Breast epithelium (tissue), 4 donors: ENCODE measurements at regions not wholly inside any gene's neighbourhood (a gene's known extent, or its start where the extent isn't known, plus 50 kb on each side); places are given as distances from the start of the nearest gene placed in this dataset.

Experiments used
- DNase-seq, 2 donors: peaks; one replicate each; pipeline ENCODE4 v3.0.0-alpha.2; 2019; ENCODE audit warnings: low spot score in 2 of 2
- H3K27ac ChIP-seq, 2 donors: fragments of 200-600 bp; sonication (generic) in 1 of 2; one replicate each; pipeline ENCODE4 v1.5.1; 2016 to 2019; ENCODE audit warnings: mild to moderate bottlenecking in 1 of 2
- H3K27me3 ChIP-seq, 2 donors: fragments of 200-600 bp; sonication (generic) in 1 of 2; one replicate each; pipeline versions ENCODE4 v1.5.1 to v1.6.0; 2017 to 2019; ENCODE audit warnings: control low read depth in 1 of 2, mild to moderate bottlenecking in 1 of 2
- H3K36me3 ChIP-seq: fragments of 200-600 bp; one replicate; pipeline ENCODE4 v1.5.1; 2019
- H3K4me1 ChIP-seq, 2 donors: fragments of 200-600 bp; sonication (generic); one replicate each; pipeline ENCODE4 v1.5.1; 2016 to 2019; ENCODE audit warnings: control low read depth in 1 of 2
- H3K4me3 ChIP-seq, 3 donors: fragments of 200-600 bp; sonication (generic); 1 replicate in 2 of 3; 2 replicates in 1 of 3; pipeline ENCODE4 v1.5.1; 2016 to 2019; ENCODE audit warnings: mild to moderate bottlenecking in 3 of 3, moderate library complexity in 2 of 3
- H3K9me3 ChIP-seq, 2 donors: fragments of 200-600 bp; sonication (generic) in 1 of 2; one replicate each; pipeline ENCODE4 v1.5.1; 2016 to 2019; ENCODE audit warnings: control low read depth in 1 of 2
- POLR2A ChIP-seq: fragments of 450-650 bp; IDR thresholded peaks from one replicate; pipeline ENCODE4 v1.6.1; 2016; ENCODE audit warnings: antibody characterized with exemption, mild to moderate bottlenecking, moderate library complexity
- POLR2AphosphoS5 ChIP-seq, 3 donors: sonication (generic); formaldehyde crosslinking; IDR thresholded peaks; one replicate each; pipeline ENCODE4 v1.6.1; 2017; ENCODE audit warnings: antibody characterized with exemption in 3 of 3
- intact Hi-C: fragments of 100-400 bp; cut with DNase I; formaldehyde crosslinking; loops from one replicate; pipeline ENCODE4 v1.15.1; 2023; ENCODE audit warnings: low total_unique reads
- TF ChIP-seq, protein P1 (sequence below), 3 donors: fragments of 450-650 bp; IDR thresholded peaks; one replicate each; pipeline ENCODE4 v1.5.1; 2016 to 2017; ENCODE audit warnings: antibody characterized with exemption in 3 of 3, mild to moderate bottlenecking in 3 of 3, moderate library complexity in 3 of 3

DNA sequence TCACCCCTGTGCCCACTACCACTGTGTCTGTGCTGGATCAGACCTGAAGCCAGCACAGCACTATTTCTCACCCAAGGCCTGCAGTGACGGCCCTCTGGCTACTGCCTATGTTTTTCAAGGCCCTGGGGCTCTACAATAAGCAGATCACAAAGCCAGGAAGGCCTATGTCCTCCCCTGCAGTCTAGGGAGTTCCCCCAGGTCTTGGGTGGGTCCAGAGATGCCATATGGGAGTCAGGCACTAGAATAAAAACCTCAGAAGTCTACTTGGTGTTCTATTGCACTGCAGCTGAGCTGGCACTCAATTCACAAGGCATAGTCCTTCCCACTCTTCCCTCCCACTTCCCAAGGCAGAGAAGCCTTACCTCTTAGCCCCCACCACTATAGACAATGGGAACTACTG is 107.1 kb downstream of the FBXO4 start:
- intact Hi-C loops, result no loop called here
- Histone ChIP-seq H3K36me3 (no peaks in the 10 kb centered on the region), H3K27me3 (no peaks in the 10 kb centered on the region), H3K27ac (no peak overlapping the region), H3K9me3 (no peaks in the 10 kb centered on the region), H3K4me1 (no peaks in the 10 kb centered on the region), H3K4me3 (no peak overlapping the region)
- DNase-seq, result no peak
- TF ChIP-seq POLR2A (no peak), POLR2AphosphoS5 (IDR thresholded peaks at IDR 0.05) (no peak)
- TF ChIP-seq, protein P1, sequence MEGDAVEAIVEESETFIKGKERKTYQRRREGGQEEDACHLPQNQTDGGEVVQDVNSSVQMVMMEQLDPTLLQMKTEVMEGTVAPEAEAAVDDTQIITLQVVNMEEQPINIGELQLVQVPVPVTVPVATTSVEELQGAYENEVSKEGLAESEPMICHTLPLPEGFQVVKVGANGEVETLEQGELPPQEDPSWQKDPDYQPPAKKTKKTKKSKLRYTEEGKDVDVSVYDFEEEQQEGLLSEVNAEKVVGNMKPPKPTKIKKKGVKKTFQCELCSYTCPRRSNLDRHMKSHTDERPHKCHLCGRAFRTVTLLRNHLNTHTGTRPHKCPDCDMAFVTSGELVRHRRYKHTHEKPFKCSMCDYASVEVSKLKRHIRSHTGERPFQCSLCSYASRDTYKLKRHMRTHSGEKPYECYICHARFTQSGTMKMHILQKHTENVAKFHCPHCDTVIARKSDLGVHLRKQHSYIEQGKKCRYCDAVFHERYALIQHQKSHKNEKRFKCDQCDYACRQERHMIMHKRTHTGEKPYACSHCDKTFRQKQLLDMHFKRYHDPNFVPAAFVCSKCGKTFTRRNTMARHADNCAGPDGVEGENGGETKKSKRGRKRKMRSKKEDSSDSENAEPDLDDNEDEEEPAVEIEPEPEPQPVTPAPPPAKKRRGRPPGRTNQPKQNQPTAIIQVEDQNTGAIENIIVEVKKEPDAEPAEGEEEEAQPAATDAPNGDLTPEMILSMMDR (IDR thresholded peaks at IDR 0.05), result no peak

DNA sequence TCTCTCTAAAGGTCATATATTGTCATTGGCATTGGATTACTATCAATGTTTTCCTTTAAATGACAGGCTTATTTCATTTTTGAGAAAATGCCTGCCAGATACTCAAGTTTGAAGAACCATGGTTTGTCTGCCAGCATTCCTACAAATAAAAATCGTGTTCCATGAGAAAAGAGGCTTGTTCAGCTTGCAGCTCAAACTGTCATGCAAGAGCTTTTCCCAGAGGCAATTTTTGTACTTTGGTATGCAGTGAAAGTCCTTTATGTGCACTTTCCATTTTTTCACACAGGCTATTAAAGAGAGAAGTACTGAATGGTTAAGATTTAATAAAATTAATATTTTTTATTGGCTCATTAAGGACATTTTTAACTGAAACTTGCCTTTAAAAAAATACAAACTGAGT is 110.4 kb downstream of the FBXO4 start:
- intact Hi-C loops, result no loop called here
- Histone ChIP-seq H3K36me3 (no peaks in the 10 kb centered on the region), H3K4me1 (no peaks in the 10 kb centered on the region), H3K27ac (no peak overlapping the region), H3K4me3 (no peak overlapping the region), H3K27me3 (no peaks in the 10 kb centered on the region), H3K9me3 (no peaks in the 10 kb centered on the region)
- TF ChIP-seq POLR2AphosphoS5 (IDR thresholded peaks at IDR 0.05), result no peak
- TF ChIP-seq, protein P1 (IDR thresholded peaks at IDR 0.05), result no peak
- TF ChIP-seq POLR2A, result no peak
- DNase-seq, result no peak

DNA sequence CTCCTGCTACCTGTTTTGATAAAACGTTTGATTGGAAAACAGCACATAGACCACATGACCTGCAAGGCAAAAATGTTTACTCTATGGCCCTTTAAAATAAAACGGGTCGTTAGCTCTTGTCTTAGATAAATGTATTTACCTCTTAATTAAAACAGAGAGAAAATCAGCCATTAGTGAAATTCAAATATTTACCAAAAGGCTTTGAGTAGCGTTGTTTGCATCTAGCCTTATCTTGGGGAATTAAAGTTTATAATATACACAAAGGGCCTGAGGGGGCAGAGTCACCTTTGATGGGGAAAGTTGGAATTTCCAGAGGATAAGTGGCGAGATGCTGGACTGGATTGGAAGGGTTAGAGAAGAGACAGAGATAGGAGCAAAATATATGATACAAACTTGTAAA is 111.3 kb downstream of the FBXO4 start:
- Histone ChIP-seq H3K27me3 (no peaks in the 10 kb centered on the region), H3K9me3 (no peaks in the 10 kb centered on the region), H3K27ac (no peak overlapping the region), H3K36me3 (no peaks in the 10 kb centered on the region), H3K4me3 (no peak overlapping the region), H3K4me1 (no peaks in the 10 kb centered on the region)
- DNase-seq, result no peak
- intact Hi-C loops, result no loop called here
- TF ChIP-seq POLR2A (no peak), POLR2AphosphoS5 (IDR thresholded peaks at IDR 0.05) (no peak)
- TF ChIP-seq, protein P1 (IDR thresholded peaks at IDR 0.05), result no peak

DNA sequence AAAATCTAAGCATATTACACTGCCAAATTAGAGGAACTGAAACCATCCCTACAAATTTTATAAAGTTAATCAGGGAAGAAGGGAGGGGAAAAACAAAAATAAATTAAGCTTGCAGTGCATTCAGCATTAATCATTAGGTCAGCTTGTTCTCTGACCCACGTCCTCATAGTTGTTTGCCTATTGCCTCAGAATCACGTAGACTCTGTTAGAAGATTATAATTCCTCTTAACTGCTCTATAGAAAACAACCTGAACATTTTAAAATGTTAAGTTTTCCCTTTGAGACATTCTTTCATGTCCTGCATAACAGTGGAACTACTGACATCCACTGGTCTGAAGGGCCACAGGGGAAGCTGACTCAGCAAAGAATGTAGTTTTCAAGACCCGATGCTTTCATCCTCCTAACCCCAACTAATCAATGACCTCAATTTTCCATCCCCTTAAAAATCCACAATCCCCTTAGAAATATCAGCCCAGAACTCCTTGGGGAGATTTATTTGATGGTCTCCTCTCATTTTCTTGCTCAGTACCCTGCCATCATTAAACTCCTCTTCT is 112.4 kb downstream of the FBXO4 start:
- TF ChIP-seq POLR2A, result no peak
- TF ChIP-seq, protein P1 (IDR thresholded peaks at IDR 0.05), result no peak
- no peak for TF ChIP-seq POLR2AphosphoS5 (IDR thresholded peaks at IDR 0.05)
- no peak for DNase-seq
- no peaks in the 10 kb centered on the region for H3K9me3 ChIP-seq
- H3K27me3 ChIP-seq, result no peaks in the 10 kb centered on the region
- H3K4me1 ChIP-seq, result no peaks in the 10 kb centered on the region
- no peak overlapping the region for H3K4me3 ChIP-seq
- no peak overlapping the region for H3K27ac ChIP-seq
- intact Hi-C loops, result no loop called here
- no peaks in the 10 kb centered on the region for H3K36me3 ChIP-seq

DNA sequence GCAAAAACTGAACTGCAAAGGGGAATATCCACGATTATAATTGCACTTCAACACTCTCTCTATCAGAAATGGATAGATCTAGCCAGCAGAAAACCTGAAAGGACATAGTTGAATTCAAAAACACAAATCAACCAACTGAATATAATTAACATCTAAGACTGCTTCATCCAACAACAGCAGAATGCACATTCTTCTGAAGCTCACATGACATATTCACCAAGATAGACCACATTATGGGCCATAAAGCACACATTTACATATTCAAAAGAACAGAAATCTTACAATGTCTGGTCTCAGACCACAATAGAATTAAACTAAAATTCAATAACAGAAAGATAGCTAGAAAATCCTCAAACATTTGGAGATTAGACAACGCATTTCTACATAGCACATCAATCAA is 118.3 kb downstream of the FBXO4 start:
- Histone ChIP-seq H3K4me1 (no peaks in the 10 kb centered on the region), H3K4me3 (no peak overlapping the region), H3K27me3 (no peaks in the 10 kb centered on the region), H3K27ac (no peak overlapping the region), H3K9me3 (no peaks in the 10 kb centered on the region), H3K36me3 (no peaks in the 10 kb centered on the region)
- no peak for DNase-seq
- TF ChIP-seq POLR2AphosphoS5 (IDR thresholded peaks at IDR 0.05) (no peak), POLR2A (no peak)
- TF ChIP-seq, protein P1 (IDR thresholded peaks at IDR 0.05), result no peak
- intact Hi-C loops, result no loop called here
